GM23338 (cell line): ENCODE measurements at regions not wholly inside any gene's neighbourhood (a gene's known extent, or its start where the extent isn't known, plus 50 kb on each side); places are given as distances from the start of the nearest gene placed in this dataset.

ENCODE experiments used
- CTCF ChIP-seq, 2 experiments: fragments of 200-600 bp in 1 of 2; sonication (generic) in 1 of 2; conservative IDR thresholded peaks; 2 replicates each; pipeline versions ENCODE4 v1.5.1 to v1.6.1; 2016 to 2017; ENCODE audit warnings: antibody characterized with exemption in 2 of 2, low read depth in 2 of 2, mild to moderate bottlenecking in 2 of 2, moderate library complexity in 1 of 2
- EZH2 ChIP-seq: fragments of 200-600 bp; sonication (generic); IDR thresholded peaks from one replicate; pipeline ENCODE4 v1.8.0; 2017; ENCODE audit warnings: antibody characterized with exemption, mild to moderate bottlenecking, low read depth; ENCODE audit not compliant: unreplicated experiment
- EZH2phosphoT487 ChIP-seq: fragments of 200-600 bp; sonication (generic); IDR thresholded peaks from one replicate; pipeline ENCODE4 v1.8.1; 2018; ENCODE audit warnings: antibody characterized with exemption; ENCODE audit not compliant: unreplicated experiment

- no peak for TF ChIP-seq CTCF (conservative IDR thresholded peaks at IDR 0.05; ENCODE audit: low read depth in 2 of 2)
- no peak for TF ChIP-seq EZH2phosphoT487
- TF ChIP-seq EZH2, result no peak
Observed at GRCh38 chr19:5393088-5393487, 52.5 kb upstream of the PTPRS start.
